Progenitor cell of endocrine pancreas (in vitro differentiated cells): ENCODE measurements at regions not wholly inside any gene's neighbourhood (a gene's known extent, or its start where the extent isn't known, plus 50 kb on each side); places are given as distances from the start of the nearest gene placed in this dataset.
A peak's percentile ranks its signal among the peaks of the same experiment; 100 is the strongest.

Source experiments
- DNase-seq: peaks from one replicate; pipeline ENCODE4 v3.0.0; 2021; ENCODE audit warnings: low spot score; ENCODE audit not compliant: unreplicated experiment
- H3K27ac Mint-ChIP-seq: 2 replicates; pipeline ENCODE4 v1.8.0; 2021; ENCODE audit warnings: mild to moderate bottlenecking, moderate library complexity, mixed read lengths
- H3K27me3 Mint-ChIP-seq: 2 replicates; pipeline ENCODE4 v1.8.0; 2021; ENCODE audit warnings: mixed read lengths
- H3K36me3 Mint-ChIP-seq: 2 replicates; pipeline ENCODE4 v1.8.0; 2022; ENCODE audit warnings: mixed read lengths; ENCODE audit not compliant: insufficient read depth
- H3K4me1 Mint-ChIP-seq: 2 replicates; pipeline ENCODE4 v1.8.0; 2021; ENCODE audit warnings: low read depth, mixed read lengths
- H3K4me3 Mint-ChIP-seq: 2 replicates; pipeline ENCODE4 v1.8.0; 2021; ENCODE audit warnings: low read depth, mild to moderate bottlenecking, moderate library complexity, mixed read lengths
- H3K9me3 Mint-ChIP-seq: 2 replicates; pipeline ENCODE4 v1.8.0; 2021; ENCODE audit warnings: low read depth, mixed read lengths
- CTCF ChIP-seq: fragments of 200-600 bp; sonication (generic); IDR thresholded peaks from one replicate; pipeline ENCODE4 v1.5.0; 2021; ENCODE audit warnings: antibody characterized with exemption, mild to moderate bottlenecking; ENCODE audit not compliant: unreplicated experiment

- no peak overlapping the region for H3K27ac Mint-ChIP-seq
- peaks cover 20% of the 10 kb centered on the region for H3K27me3 Mint-ChIP-seq
- DNase-seq: no peak
- no peak for TF ChIP-seq CTCF
- H3K4me3 Mint-ChIP-seq: no peak overlapping the region
- no peaks in the 10 kb centered on the region for H3K36me3 Mint-ChIP-seq
- H3K9me3 Mint-ChIP-seq: no peaks in the 10 kb centered on the region
- H3K4me1 Mint-ChIP-seq: peaks cover 11% of the 10 kb centered on the region
Measured at GRCh38 chr12:11968516-11968915, 102.2 kb upstream of the BCL2L14 start.

GRCh38 chr12:11969437-11970154, 101.1 kb upstream of the BCL2L14 start:
- no peak for DNase-seq
- H3K4me3 Mint-ChIP-seq: no peak overlapping the region
- peaks cover 15% of the 10 kb centered on the region for H3K4me1 Mint-ChIP-seq
- no peak overlapping the region for H3K27ac Mint-ChIP-seq
- H3K27me3 Mint-ChIP-seq: peaks cover 22% of the 10 kb centered on the region
- H3K9me3 Mint-ChIP-seq: no peaks in the 10 kb centered on the region
- no peak for TF ChIP-seq CTCF
- no peaks in the 10 kb centered on the region for H3K36me3 Mint-ChIP-seq

- H3K27me3 Mint-ChIP-seq: peaks cover 22% of the 10 kb centered on the region
- H3K27ac Mint-ChIP-seq: no peak overlapping the region
- peaks cover 15% of the 10 kb centered on the region for H3K4me1 Mint-ChIP-seq
- no peak for TF ChIP-seq CTCF
- no peaks in the 10 kb centered on the region for H3K9me3 Mint-ChIP-seq
- no peak for DNase-seq
- H3K36me3 Mint-ChIP-seq: no peaks in the 10 kb centered on the region
- H3K4me3 Mint-ChIP-seq: no peak overlapping the region
Measured at GRCh38 chr12:11970155-11970520, 100.6 kb upstream of the BCL2L14 start.

GRCh38 chr12:11973396-11973795, 97.3 kb upstream of the BCL2L14 start:
- Mint-ChIP-seq H3K36me3 (no peaks in the 10 kb centered on the region), H3K4me3 (no peak overlapping the region), H3K9me3 (no peaks in the 10 kb centered on the region), H3K4me1 (peaks cover 12% of the 10 kb centered on the region), H3K27me3 (peaks cover 12% of the 10 kb centered on the region), H3K27ac (peak overlapping the region; percentile 1)
- no peak for DNase-seq
- no peak for TF ChIP-seq CTCF

- DNase-seq: no peak
- H3K4me1 Mint-ChIP-seq: peaks cover 13% of the 10 kb centered on the region
- no peak overlapping the region for H3K4me3 Mint-ChIP-seq
- no peak overlapping the region for H3K27ac Mint-ChIP-seq
- H3K36me3 Mint-ChIP-seq: no peaks in the 10 kb centered on the region
- H3K9me3 Mint-ChIP-seq: no peaks in the 10 kb centered on the region
- TF ChIP-seq CTCF: no peak
- H3K27me3 Mint-ChIP-seq: peaks cover 5% of the 10 kb centered on the region
Measured at GRCh38 chr12:11976005-11976404, 94.7 kb upstream of the BCL2L14 start.
